GM18511 (cell line): ENCODE measurements at regions not wholly inside any gene's neighbourhood (a gene's known extent, or its start where the extent isn't known, plus 50 kb on each side); places are given as distances from the start of the nearest gene placed in this dataset.

Experiments used
- ATAC-seq: cut with Tn5 transposase; IDR thresholded peaks from one replicate; pipeline ENCODE4 v1.9.1; 2021; ENCODE audit warnings: mild to moderate bottlenecking, moderate library complexity; ENCODE audit not compliant: unreplicated experiment

GRCh38 chr2:66689456-66690051 is 254.6 kb downstream of the MEIS1 start:
- ATAC-seq = no peak

GRCh38 chr2:66691031-66691965 is 256.4 kb downstream of the MEIS1 start:
- ATAC-seq = no peak

- no peak for ATAC-seq
Measured at GRCh38 chr2:66692521-66693054, 257.7 kb downstream of the MEIS1 start.

- no peak for ATAC-seq
Measured at GRCh38 chr2:66693076-66693965, 258.4 kb downstream of the MEIS1 start.

- no peak for ATAC-seq
Measured at GRCh38 chr2:66694087-66694860, 259.3 kb downstream of the MEIS1 start.

- ATAC-seq = no peak
Measured at GRCh38 chr2:66695226-66695735, 260.4 kb downstream of the MEIS1 start.

GRCh38 chr2:66696374-66696773 is 261.4 kb downstream of the MEIS1 start:
- no peak for ATAC-seq

- no peak for ATAC-seq
Measured at GRCh38 chr2:66696886-66697285, 262.0 kb downstream of the MEIS1 start.

- no peak for ATAC-seq
Measured at GRCh38 chr2:66697366-66697765, 262.4 kb downstream of the MEIS1 start.

GRCh38 chr2:66698091-66698490 is 263.2 kb downstream of the MEIS1 start:
- ATAC-seq = no peak

GRCh38 chr2:66698576-66699239 is 263.8 kb downstream of the MEIS1 start:
- ATAC-seq = no peak

GRCh38 chr2:66699416-66699792 is 264.5 kb downstream of the MEIS1 start:
- no peak for ATAC-seq

GRCh38 chr2:66699793-66700676 is 265.1 kb downstream of the MEIS1 start:
- ATAC-seq = no peak

- ATAC-seq = no peak
Measured at GRCh38 chr2:66700677-66701066, 265.7 kb downstream of the MEIS1 start.

- no peak for ATAC-seq
Measured at GRCh38 chr2:66701251-66701650, 266.3 kb downstream of the MEIS1 start.

GRCh38 chr2:66701656-66702055 is 266.7 kb downstream of the MEIS1 start:
- no peak for ATAC-seq

GRCh38 chr2:66702301-66702700 is 267.4 kb downstream of the MEIS1 start:
- ATAC-seq = no peak

- ATAC-seq = no peak
Measured at GRCh38 chr2:66704786-66705185, 269.9 kb downstream of the MEIS1 start.

GRCh38 chr2:66714610-66715009 is 279.7 kb downstream of the MEIS1 start:
- ATAC-seq = no peak
